Renal cortex interstitium (tissue), 11 donors: ENCODE measurements at regions not wholly inside any gene's neighbourhood (a gene's known extent, or its start where the extent isn't known, plus 50 kb on each side); places are given as distances from the start of the nearest gene placed in this dataset.
"Not testable (repeated sequence)": the region's sequence is repeated elsewhere in the genome, so short reads cannot be mapped to it uniquely, and the experiment has no call there.

Experiments
- DNase-seq, 11 donors: peaks; one replicate each; pipeline ENCODE4 v3.0.0-alpha.2; 2013; ENCODE audit warnings: low read depth in 9 of 11, low spot score in 4 of 11; ENCODE audit errors: extremely low read depth in 1 of 11

- not testable (repeated sequence) for DNase-seq
Observed at GRCh38 chr17:22298484-22298951, 606.2 kb downstream of the KCNJ18 start.

DNA sequence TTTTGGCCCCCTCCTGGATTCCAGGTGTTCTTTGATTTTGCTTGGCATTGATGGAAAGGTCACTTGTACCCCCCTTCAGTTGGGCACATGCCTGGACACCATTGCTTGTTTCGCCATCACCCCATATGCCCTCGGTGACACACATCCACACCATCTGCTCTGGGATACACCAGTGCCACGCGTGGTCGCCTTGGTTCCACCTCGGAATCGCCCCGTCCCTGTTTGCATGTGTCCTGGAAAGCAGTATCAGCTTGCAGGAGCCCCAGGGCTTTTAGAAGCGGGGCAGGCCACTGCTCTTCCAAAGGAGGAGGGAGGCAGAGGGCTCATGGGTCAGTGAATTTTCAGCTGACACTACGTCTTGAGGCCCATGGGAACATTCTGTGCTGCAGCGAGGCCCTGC lies 607.9 kb downstream of the KCNJ18 start:
- no peak for DNase-seq

GRCh38 chr17:22300731-22301352 lies 608.5 kb downstream of the KCNJ18 start:
- DNase-seq: no peak

- DNase-seq: no peak
Observed at GRCh38 chr17:22301353-22301745, 609.0 kb downstream of the KCNJ18 start.

DNA sequence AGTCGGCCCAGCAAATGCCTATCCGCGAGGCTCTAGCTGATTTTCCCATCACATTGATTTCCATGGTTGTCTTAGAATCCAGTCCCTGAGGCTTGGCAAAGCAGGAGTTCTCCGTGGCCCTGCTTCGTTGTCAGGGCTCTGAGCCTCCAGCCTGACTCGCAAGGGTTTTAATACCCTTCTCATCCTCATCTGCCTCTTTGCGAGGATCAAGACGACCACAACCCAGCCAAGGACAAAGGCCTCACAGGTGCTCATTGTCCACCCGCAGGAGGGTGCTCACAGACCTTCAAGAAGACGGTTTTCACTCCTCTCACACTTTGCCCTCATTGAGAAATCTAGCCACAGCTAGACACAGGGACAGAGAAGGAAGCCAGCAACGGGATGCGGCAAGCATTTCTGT lies 610.8 kb downstream of the KCNJ18 start:
- DNase-seq: no peak

GRCh38 chr17:22303865-22304264 lies 611.5 kb downstream of the KCNJ18 start:
- DNase-seq: no peak

- no peak for DNase-seq
Observed at GRCh38 chr17:22304667-22305303, 612.5 kb downstream of the KCNJ18 start.

DNA sequence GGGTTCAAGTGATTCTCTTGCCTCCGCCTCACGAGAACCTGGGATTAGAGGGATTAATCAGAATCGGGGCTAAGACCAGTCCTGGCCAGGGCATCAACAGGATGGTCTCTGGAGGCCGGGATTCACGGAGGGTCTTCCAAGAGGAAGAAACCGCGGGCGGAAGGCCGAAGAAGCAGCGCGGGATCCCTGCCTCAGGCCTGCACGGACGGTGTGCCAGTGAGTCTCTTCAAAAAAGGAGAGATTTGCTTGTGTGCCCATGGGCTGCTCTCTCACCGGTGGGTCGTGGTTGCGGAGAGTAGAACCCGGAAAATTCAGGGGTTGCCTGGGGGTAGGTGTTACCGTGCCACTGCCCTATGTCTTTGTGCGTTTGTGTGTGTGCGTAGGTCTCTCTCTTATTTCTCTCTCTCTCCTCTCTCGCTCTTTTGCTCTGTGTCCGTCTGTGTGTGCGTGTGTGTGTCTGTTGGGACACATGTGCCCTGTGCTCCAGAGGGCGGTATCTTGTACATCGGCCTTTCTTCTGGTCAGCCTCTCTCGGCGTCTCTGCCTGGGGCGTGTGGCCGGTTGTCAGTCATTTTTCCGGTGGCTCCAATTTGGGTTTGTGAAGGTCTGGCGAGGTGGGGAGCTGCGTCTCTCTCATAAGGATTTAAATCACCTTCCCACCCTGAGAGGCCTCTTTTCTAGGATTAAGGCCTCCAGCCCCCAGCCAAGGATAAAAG lies 613.2 kb downstream of the KCNJ18 start:
- DNase-seq: no peak

DNA sequence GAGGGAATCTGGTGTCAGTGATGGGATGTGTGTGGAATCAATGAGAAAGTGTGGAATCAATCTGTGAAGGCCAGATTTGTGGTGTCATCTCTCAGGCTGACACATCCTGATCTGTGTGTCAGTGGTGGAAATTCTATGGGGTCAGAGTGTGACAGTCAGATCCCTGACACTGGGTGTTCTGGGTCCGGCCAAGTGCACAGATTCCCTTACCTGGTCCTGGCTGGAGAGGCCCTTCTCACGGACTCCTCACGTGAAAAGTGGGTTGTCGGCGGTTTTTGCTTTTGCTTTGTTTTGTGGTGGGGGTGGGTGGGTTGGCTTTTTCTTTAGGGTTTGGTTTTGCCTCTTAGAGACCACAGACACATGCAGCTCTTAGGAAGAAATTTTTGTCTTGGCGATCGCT lies 618.0 kb downstream of the KCNJ18 start:
- not testable (repeated sequence) for DNase-seq

- DNase-seq: no peak
Observed at GRCh38 chr17:22310717-22311686, 618.7 kb downstream of the KCNJ18 start.

DNA sequence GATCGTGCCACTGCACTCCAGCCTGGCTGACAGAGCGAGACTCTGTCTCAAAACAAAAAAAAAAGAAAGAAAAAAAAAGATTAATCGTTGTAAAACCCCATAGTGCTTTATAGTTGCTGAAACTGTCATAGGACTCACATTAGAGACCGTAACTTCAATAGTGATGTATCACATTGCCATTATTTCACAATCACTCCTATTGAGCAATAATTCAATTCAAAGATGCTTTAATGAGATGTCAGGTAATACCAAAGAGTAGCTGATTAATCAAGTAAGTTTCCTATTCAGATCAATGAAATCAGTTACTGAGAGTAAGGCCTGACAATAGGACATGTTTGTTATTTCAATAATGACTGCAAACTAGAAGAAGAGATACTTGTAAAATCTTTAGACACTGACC lies 628.7 kb downstream of the KCNJ18 start:
- DNase-seq: not testable (repeated sequence)

DNA sequence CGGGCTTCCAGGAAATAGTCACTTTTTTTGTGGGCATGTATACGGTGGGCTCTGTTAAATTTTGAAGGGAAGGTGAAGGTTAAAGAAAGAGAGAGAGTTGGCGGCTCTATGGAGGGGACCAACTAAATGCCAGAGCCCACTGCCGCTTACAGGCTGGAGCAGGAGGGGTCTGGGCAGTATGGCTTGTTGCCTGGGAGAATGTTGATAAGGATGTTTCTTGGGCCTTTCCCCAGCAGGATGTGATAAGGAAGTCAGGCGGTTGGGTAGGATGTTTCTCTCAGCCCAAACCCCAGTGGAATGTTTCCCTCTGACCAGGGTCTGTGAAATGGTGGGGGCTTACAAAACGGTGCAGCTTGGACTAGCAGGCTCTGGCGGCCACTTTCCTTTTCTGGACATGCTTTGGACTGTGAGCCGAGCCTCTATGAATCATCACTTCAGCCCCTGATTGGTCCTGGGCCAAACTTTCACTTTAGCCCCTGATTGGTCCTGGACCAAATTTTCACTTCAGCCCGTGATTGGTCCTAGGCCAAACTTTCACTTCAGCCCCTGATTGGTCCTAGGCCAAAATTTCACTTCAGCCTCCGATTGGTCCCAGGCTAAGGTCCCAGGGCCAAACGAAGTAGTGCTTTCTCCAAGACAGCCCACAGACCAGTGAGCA lies 630.7 kb downstream of the KCNJ18 start:
- DNase-seq: not testable (repeated sequence)

- DNase-seq: no peak
Observed at GRCh38 chr17:22337467-22337866, 645.1 kb downstream of the KCNJ18 start.

DNA sequence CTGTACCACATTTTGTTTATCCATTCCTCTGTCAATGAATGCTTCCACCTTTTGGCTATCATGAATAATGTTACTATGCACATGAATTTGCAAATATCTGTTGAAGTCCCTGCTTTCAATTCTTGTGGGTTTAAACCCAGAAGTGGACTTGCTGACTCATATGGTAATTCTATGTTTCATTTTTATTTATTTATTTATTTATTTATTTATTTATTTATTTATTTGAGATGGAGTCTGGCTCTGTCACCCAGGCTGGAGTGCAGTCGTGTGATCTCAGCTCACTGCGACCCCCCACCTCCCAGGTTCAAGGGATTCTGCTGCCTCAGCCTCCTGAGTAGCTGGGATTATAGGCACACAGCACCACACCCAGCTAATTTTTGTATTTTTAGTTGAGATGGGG lies 664.3 kb downstream of the KCNJ18 start:
- not testable (repeated sequence) for DNase-seq

GRCh38 chr17:22370988-22371387 lies 678.7 kb downstream of the KCNJ18 start:
- not testable (repeated sequence) for DNase-seq

- DNase-seq: no peak
Observed at GRCh38 chr17:22373911-22374310, 681.6 kb downstream of the KCNJ18 start.

DNA sequence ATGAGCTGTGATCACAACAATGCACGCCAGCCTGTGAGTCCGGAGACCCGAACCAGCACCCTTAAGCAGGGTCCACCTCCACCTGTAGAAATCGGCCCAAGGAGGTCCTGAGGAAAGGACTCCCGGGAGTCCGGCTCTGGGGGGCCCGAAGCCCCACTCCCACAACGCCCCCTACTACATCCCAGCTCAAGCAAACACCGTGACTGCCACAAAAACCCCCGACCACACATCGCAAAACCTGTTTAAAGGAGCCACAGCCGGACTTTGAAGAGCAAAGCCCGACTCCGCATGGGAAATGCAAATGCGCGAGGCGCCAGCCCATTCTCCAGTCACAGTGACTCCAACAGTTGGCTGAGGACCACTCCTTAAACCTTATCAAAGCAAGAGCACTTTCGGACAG lies 682.4 kb downstream of the KCNJ18 start:
- no peak for DNase-seq

GRCh38 chr17:22376747-22377146 lies 684.4 kb downstream of the KCNJ18 start:
- DNase-seq: not testable (repeated sequence)

DNA sequence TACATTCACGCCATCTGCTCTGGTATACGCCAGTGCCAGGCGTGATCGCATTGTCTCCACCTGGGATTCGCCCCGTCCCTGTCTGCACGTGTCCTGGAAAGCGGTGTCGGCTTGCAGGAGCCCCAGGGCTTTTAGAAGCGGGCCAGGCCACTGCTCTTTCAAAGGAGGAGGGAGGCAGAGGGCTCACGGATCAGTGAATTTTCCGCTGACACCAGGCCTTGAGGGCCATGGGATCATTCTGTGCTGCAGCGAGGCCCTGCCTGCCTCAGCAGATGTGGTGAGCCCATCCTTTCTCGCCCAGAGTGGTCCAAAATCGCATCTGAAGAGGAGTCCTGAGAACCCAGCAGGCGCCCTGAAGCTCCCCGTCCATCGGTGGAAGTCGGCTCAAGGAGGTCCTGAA lies 686.4 kb downstream of the KCNJ18 start:
- not testable (repeated sequence) for DNase-seq
